GM23338 (cell line): ENCODE measurements at regions not wholly inside any gene's neighbourhood (a gene's known extent, or its start where the extent isn't known, plus 50 kb on each side); places are given as distances from the start of the nearest gene placed in this dataset.

Experiments used
- ATAC-seq: fragments of 200-7000 bp; cut with Tn5 transposase; 3 replicates; pipeline ENCODE4 v1.9.1; 2020
- DNase-seq: peaks from one replicate; pipeline ENCODE4 v3.0.0-alpha.2; 2015; ENCODE audit warnings: low spot score
- H2AFZ ChIP-seq: fragments of 200-600 bp; sonication (generic); 2 replicates; pipeline ENCODE4 v1.8.0; 2016; ENCODE audit warnings: antibody characterized with exemption, mild to moderate bottlenecking, moderate library complexity
- H3F3A ChIP-seq: fragments of 200-600 bp; sonication (generic); replicated peaks from 2 replicates; pipeline ENCODE4 v1.8.0; 2017; ENCODE audit warnings: antibody characterized with exemption, mixed run types, low read depth
- H3K27ac ChIP-seq: fragments of 200-600 bp; sonication (generic); 2 replicates; pipeline ENCODE4 v1.6.1; 2016; ENCODE audit warnings: low read depth
- H3K27me3 ChIP-seq: fragments of 200-600 bp; sonication (generic); 2 replicates; pipeline ENCODE4 v1.8.0; 2016; ENCODE audit warnings: mild to moderate bottlenecking, mixed run types, moderate library complexity; ENCODE audit not compliant: insufficient read depth
- H3K36me3 ChIP-seq: fragments of 200-600 bp; sonication (generic); 2 replicates; pipeline ENCODE4 v1.8.0; 2016; ENCODE audit warnings: mild to moderate bottlenecking; ENCODE audit not compliant: insufficient read depth
- H3K4me1 ChIP-seq: fragments of 200-600 bp; sonication (generic); 2 replicates; pipeline ENCODE4 v1.8.0; 2016; ENCODE audit warnings: mild to moderate bottlenecking, moderate library complexity; ENCODE audit not compliant: insufficient read depth
- H3K4me2 ChIP-seq: fragments of 200-600 bp; sonication (generic); 2 replicates; pipeline ENCODE4 v1.7.1; 2017; ENCODE audit warnings: mixed run types
- H3K4me3 ChIP-seq: fragments of 200-600 bp; sonication (generic); 2 replicates; pipeline ENCODE4 v1.6.1; 2016; ENCODE audit warnings: mixed run types
- H3K79me2 ChIP-seq: fragments of 200-600 bp; sonication (generic); replicated peaks from 2 replicates; pipeline ENCODE4 v1.8.0; 2017; ENCODE audit warnings: mild to moderate bottlenecking; ENCODE audit not compliant: insufficient read depth
- H3K9me2 ChIP-seq: fragments of 200-600 bp; sonication (generic); 2 replicates; pipeline ENCODE4 v1.8.0; 2017; ENCODE audit not compliant: insufficient read depth
- H4K20me1 ChIP-seq: fragments of 200-600 bp; sonication (generic); replicated peaks from 2 replicates; pipeline ENCODE4 v1.8.0; 2017; ENCODE audit warnings: mild to moderate bottlenecking; ENCODE audit not compliant: insufficient read depth
- H3K27ac Mint-ChIP-seq: 2 replicates; pipeline ENCODE4 v1.8.0; 2020; ENCODE audit warnings: inconsistent platforms, mild to moderate bottlenecking, moderate library complexity, mixed read lengths
- H3K27me3 Mint-ChIP-seq: 3 replicates; pipeline ENCODE4 v1.8.0; 2022; ENCODE audit warnings: low read depth, mild to moderate bottlenecking, moderate library complexity, mixed read lengths, inconsistent platforms; ENCODE audit not compliant: insufficient read depth, poor library complexity
- H3K36me3 Mint-ChIP-seq: 3 replicates; pipeline ENCODE4 v1.8.0; 2021; ENCODE audit warnings: low read depth, mild to moderate bottlenecking, inconsistent platforms, moderate library complexity, mixed read lengths
- H3K4me1 Mint-ChIP-seq: 3 replicates; pipeline ENCODE4 v1.8.0; 2020; ENCODE audit warnings: mild to moderate bottlenecking, inconsistent platforms, mixed read lengths
- H3K4me3 Mint-ChIP-seq: 3 replicates; pipeline ENCODE4 v1.8.0; 2021; ENCODE audit warnings: moderate library complexity, mild to moderate bottlenecking, inconsistent platforms, mixed read lengths
- H3K9me3 Mint-ChIP-seq: 3 replicates; pipeline ENCODE4 v1.8.0; 2020; ENCODE audit warnings: moderate library complexity, mild to moderate bottlenecking, inconsistent platforms, mixed read lengths
- CREB1 ChIP-seq: fragments of 250-450 bp; sonication (Bioruptor Pico); IDR thresholded peaks from 2 replicates; pipeline ENCODE4 v1.5.0; 2020; ENCODE audit warnings: low read depth, mild to moderate bottlenecking, moderate library complexity
- CTCF ChIP-seq, 2 experiments: fragments of 200-600 bp in 1 of 2; sonication (generic) in 1 of 2; conservative IDR thresholded peaks; 2 replicates each; pipeline versions ENCODE4 v1.5.1 to v1.6.1; 2016 to 2017; ENCODE audit warnings: antibody characterized with exemption in 2 of 2, low read depth in 2 of 2, mild to moderate bottlenecking in 2 of 2, moderate library complexity in 1 of 2
- ETS1 ChIP-seq: IDR thresholded peaks from 2 replicates; pipeline ENCODE4 v1.6.1; 2016; ENCODE audit warnings: antibody characterized with exemption
- EZH2 ChIP-seq: fragments of 200-600 bp; sonication (generic); IDR thresholded peaks from one replicate; pipeline ENCODE4 v1.8.0; 2017; ENCODE audit warnings: antibody characterized with exemption, mild to moderate bottlenecking, low read depth; ENCODE audit not compliant: unreplicated experiment
- EZH2phosphoT487 ChIP-seq: fragments of 200-600 bp; sonication (generic); IDR thresholded peaks from one replicate; pipeline ENCODE4 v1.8.1; 2018; ENCODE audit warnings: antibody characterized with exemption; ENCODE audit not compliant: unreplicated experiment
- JUNB ChIP-seq: IDR thresholded peaks from one replicate; pipeline ENCODE4 v1.6.1; 2016; ENCODE audit warnings: antibody characterized with exemption; ENCODE audit not compliant: unreplicated experiment
- NANOG ChIP-seq: IDR thresholded peaks from 2 replicates; pipeline ENCODE4 v1.6.1; 2016; ENCODE audit warnings: antibody characterized with exemption, borderline replicate concordance
- POLR2AphosphoS5 ChIP-seq: IDR thresholded peaks from 2 replicates; pipeline ENCODE4 v1.6.1; 2016; ENCODE audit warnings: antibody characterized with exemption, low read depth
- REST ChIP-seq: IDR thresholded peaks from one replicate; pipeline ENCODE4 v1.6.1; 2018; ENCODE audit warnings: antibody characterized with exemption; ENCODE audit not compliant: unreplicated experiment
- STAT1 ChIP-seq: IDR thresholded peaks from one replicate; pipeline ENCODE4 v1.6.1; 2016; ENCODE audit warnings: antibody characterized with exemption; ENCODE audit not compliant: unreplicated experiment
- ZNF114 ChIP-seq: fragments of 250-450 bp; sonication (Bioruptor Pico); IDR thresholded peaks from 2 replicates; pipeline ENCODE4 v1.5.0; 2020; ENCODE audit warnings: mild to moderate bottlenecking, moderate library complexity
- ZNF331 ChIP-seq: fragments of 250-450 bp; sonication (Bioruptor Pico); IDR thresholded peaks from 2 replicates; pipeline ENCODE4 v1.5.0; 2020; ENCODE audit warnings: low read depth, mild to moderate bottlenecking, moderate library complexity

- no peaks in the 10 kb centered on the region for H4K20me1 ChIP-seq
- Mint-ChIP-seq H3K4me1 (no peaks in the 10 kb centered on the region), H3K9me3 (peaks cover 6% of the 10 kb centered on the region; the same call in 2 of the 3 replicates), H3K27me3 (no peaks in the 10 kb centered on the region), H3K27ac (no peak overlapping the region), H3K36me3 (peaks cover 6% of the 10 kb centered on the region; the same call in 1 of the 3 replicates), H3K4me3 (no peak overlapping the region)
- no peak for DNase-seq
- no peaks in the 10 kb centered on the region for H3K9me2 ChIP-seq
- no peaks in the 10 kb centered on the region for H3K4me1 ChIP-seq
- no peak for TF ChIP-seq ETS1
- no peaks in the 10 kb centered on the region for H3F3A ChIP-seq
- no peak overlapping the region for H3K4me3 ChIP-seq
- H3K79me2 ChIP-seq, result no peaks in the 10 kb centered on the region
- H3K4me2 ChIP-seq, result no peak overlapping the region
- H3K27ac ChIP-seq, result no peak overlapping the region
- no peaks in the 10 kb centered on the region for H3K36me3 ChIP-seq
- no peak overlapping the region for H2AFZ ChIP-seq
- ATAC-seq, result no peak
- no peaks in the 10 kb centered on the region for H3K27me3 ChIP-seq
Observed at GRCh38 chr10:56181607-56182006, 179.5 kb downstream of the ZWINT start.

- DNase-seq (peak; percentile 19), ATAC-seq (peak; percentile 39; the same call in 2 of the 3 replicates)
- Mint-ChIP-seq H3K4me1 (no peaks in the 10 kb centered on the region), H3K27me3 (no peaks in the 10 kb centered on the region), H3K9me3 (no peaks in the 10 kb centered on the region), H3K4me3 (no peak overlapping the region), H3K27ac (no peak overlapping the region), H3K36me3 (no peaks in the 10 kb centered on the region)
- no peak overlapping the region for H2AFZ ChIP-seq
- H3K4me1 ChIP-seq, result no peaks in the 10 kb centered on the region
- no peaks in the 10 kb centered on the region for H3K27me3 ChIP-seq
- no peak overlapping the region for H3K4me3 ChIP-seq
- H3K27ac ChIP-seq, result no peak overlapping the region
- H3K4me2 ChIP-seq, result no peak overlapping the region
- no peaks in the 10 kb centered on the region for H3F3A ChIP-seq
- no peaks in the 10 kb centered on the region for H4K20me1 ChIP-seq
- no peaks in the 10 kb centered on the region for H3K36me3 ChIP-seq
- H3K79me2 ChIP-seq, result no peaks in the 10 kb centered on the region
- no peaks in the 10 kb centered on the region for H3K9me2 ChIP-seq
- TF ChIP-seq ZNF114 (CRISPR knock-in tag) (no peak), STAT1 (no peak), NANOG (no peak), EZH2phosphoT487 (no peak), REST (no peak), JUNB (no peak), POLR2AphosphoS5 (no peak), EZH2 (no peak), CTCF (conservative IDR thresholded peaks at IDR 0.05; ENCODE audit: low read depth in 2 of 2) (no peak), ETS1 (no peak), ZNF331 (CRISPR knock-in tag) (no peak), CREB1 (CRISPR knock-in tag) (no peak)
Observed at GRCh38 chr10:56178210-56178609, 182.8 kb downstream of the ZWINT start.
